DMS79 treated with DMSO at 0.1 percent for 48 hours (cell line): ENCODE measurements at regions not wholly inside any gene's neighbourhood (a gene's known extent, or its start where the extent isn't known, plus 50 kb on each side); places are given as distances from the start of the nearest gene placed in this dataset.
A peak's percentile ranks its signal among the peaks of the same experiment; 100 is the strongest.
"Not testable (repeated sequence)": the region's sequence is repeated elsewhere in the genome, so short reads cannot be mapped to it uniquely, and the experiment has no call there.

Experiments
- DNase-seq: peaks from one replicate; lab custom pipeline; 2025; lab: John Stamatoyannopoulos, UW

- DNase-seq = no peak
Measured at GRCh38 chr14:81584495-81584894, 50.8 kb upstream of the SEL1L start.

- DNase-seq = no peak
Measured at GRCh38 chr14:81589381-81590065, 55.9 kb upstream of the SEL1L start.

GRCh38 chr14:81591266-81591665, 57.6 kb upstream of the SEL1L start:
- no peak for DNase-seq

DNA sequence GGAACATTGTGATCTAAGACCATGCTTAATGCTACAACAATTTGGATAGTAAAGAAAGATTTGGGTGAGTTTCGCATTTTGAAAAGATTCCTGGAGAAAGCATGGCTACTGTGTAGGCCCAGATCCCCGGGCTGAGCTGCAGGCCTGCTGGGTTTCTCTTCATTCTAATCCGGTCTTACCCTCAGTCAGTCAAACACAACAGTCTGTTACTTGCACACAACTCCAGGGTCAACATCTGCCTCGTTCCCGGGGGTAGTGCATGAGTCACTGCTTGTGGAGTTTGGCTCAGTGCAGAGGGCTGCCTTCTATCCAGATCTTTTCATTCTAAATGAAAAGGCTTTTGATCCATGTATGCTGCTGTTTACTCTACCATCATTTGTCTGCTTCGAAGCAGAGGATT, 60.4 kb upstream of the SEL1L start:
- no peak for DNase-seq

DNA sequence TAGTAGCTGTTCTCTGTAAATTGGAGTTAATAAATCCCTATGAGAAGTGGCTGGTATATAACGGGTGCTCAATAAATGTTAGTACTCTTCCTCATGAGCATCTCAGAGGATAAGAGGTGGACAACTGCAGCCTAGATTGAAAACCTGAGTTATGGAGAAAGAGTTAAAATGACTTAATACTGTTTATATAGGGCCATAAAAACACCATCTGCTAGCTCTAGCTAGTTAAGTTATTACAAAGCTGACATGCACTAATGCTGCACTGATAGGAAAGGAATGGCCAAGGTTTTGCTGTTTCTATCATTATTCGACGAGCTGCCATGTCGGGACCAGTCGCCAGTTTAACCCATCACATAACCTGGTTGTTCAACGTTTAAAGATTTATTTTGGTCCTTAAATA, 72.0 kb upstream of the SEL1L start:
- no peak for DNase-seq

DNA sequence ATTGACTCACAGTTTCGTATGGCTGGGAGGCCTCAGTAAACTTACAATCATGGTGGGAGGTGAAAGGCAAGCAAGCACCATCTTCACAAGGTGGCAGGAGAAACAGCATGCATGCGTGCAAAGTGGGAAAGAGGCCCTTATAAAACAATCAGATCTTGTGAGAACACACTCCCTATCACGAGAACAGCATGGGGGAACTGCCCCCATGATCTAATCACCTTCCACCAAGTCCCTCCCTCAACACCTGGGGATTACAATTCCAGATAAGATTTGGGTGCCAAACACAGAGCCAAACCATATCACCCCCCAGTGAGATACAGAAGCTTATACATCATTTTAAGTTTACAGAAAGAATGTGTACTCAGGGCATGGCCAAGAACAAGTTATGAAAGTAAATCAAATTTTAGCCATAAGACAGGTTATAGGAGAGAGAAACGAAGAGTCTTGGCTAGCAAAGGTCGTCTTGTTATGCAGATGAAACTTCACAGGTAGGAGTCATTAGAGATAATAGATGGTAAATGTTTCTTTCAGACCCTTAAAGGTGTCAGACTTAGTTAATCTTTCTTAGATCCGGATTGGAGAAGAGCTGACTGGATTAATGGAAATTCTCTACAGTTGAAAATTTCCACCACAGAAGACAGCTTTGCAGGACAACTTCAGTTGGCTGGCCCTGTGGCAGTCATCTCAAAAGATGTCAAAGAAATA, 79.8 kb upstream of the SEL1L start:
- DNase-seq = no peak

GRCh38 chr14:81614302-81614701, 80.6 kb upstream of the SEL1L start:
- DNase-seq = not testable (repeated sequence)

GRCh38 chr14:81618695-81619094, 85.0 kb upstream of the SEL1L start:
- DNase-seq = no peak

DNA sequence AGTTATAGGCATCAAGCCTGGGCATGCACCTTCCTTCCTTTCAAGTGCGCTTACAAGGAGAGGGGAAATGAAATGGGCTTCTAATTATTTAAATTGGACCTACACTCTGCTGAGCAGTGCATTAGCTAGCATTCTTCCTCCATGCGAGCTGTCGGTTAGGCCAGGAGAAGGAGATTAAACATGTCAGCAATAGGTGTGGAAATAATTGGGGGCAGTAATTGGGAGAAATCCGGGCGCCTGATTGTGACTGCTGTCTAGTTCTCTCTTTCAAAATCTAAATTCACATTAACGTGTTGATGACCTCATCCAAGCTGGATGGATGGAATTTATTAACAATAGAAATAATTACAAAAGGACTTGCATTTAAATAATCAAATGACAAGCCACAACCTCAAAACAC, 86.2 kb upstream of the SEL1L start:
- no peak for DNase-seq

DNA sequence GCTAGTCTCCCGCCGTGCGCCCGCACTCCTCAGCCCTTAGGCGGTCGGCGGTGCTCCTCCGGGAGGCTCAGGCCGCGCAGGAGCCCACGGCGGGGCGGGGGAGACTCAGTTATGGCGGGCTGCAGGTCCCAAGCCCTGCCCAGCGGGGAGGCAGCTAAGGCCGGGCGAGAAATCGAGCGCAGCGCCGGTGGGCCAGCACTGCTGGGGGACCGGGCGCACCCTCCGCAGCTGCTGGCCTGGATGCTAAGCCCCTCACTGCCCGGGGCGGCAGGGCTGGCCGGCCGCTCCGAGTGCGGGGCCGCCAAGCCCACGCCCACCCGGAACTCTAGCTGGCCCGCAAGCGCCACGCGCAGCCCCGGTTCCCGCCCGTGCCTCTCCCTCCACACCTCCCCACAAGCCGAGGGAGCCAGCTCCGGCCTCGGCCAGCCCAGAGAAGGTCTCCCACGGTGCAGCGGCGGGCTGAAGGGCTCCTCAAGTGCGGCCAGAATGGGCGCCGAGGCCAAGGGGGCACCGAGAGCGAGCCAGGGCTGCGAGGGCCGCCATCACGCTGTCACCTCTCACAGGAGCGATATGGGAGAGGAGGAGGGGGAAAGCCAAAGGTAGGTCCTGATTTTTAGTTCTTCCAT, 90.2 kb upstream of the SEL1L start:
- not testable (repeated sequence) for DNase-seq

GRCh38 chr14:81625343-81625742, 91.7 kb upstream of the SEL1L start:
- DNase-seq = peak; percentile 87

DNA sequence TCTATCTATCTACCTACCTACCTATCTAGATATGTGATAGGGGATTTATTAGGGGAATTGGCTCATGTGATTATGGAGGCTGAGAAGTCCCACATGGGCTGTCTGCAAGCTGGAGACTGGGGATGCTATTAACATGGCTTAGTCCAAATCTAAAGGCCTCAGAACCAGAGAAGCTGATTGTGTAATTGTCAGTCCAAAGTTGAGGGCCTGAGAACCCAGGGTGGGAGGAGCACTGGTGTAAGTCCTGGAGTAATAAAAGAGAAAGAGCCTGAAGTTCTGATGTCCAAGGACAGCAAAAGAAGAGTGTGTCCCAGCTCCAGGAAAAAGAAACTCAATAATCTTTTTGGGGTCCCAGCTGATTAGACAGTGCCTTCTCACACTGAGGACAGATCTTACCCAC, 98.5 kb upstream of the SEL1L start:
- no peak for DNase-seq

GRCh38 chr14:81633496-81633895, 99.8 kb upstream of the SEL1L start:
- peak; percentile 20 for DNase-seq

DNA sequence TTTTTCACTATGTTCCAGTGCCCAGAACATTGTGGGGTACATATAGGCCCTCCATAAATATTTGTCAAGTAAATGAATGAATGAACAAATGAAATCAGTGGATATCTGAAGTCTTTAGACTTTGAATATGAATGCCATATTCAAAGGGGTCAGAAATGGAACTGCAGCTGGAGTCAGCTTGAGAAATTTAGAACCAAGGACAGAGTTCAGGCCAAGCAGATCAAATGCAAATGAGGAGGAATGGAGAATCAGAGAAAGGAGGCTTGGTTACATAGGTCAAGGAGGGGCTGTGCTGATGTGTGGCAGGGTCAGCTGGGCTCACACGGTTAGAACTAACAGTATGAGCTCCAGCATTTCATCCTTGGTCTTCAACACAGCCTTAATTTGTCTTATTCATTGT, 104.0 kb upstream of the SEL1L start:
- DNase-seq = no peak

DNA sequence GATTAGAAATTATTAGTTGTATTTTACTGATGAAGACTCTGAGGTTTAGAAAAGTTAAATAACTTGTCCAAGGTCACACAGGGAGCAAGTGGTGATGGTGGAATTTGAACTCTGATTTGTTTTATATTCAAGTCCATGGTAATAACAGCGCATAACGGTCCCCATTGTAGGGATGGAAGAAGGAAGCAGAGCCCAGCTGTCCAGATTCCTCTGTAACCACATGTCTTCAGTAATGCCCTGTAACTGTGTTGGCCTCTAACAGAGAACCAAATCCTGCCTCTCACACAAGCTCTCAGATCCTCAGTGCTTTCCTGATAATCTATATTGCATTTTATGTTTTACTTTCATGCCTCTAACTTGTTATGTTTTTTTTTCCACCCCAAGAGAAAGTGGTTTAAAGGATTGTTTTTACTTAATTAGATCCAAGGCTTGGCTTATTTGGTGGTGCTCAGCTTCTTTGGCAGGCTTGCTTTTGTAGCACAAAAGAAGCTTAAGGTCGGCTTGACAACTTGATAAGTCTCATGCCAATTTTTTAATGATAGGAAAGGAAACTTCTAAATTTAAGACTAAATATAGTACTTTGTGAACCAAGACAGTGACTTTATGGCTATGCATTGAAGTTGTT, 105.1 kb upstream of the SEL1L start:
- no peak for DNase-seq

- DNase-seq = no peak
Measured at GRCh38 chr14:81653626-81654025, 120.0 kb upstream of the SEL1L start.

DNA sequence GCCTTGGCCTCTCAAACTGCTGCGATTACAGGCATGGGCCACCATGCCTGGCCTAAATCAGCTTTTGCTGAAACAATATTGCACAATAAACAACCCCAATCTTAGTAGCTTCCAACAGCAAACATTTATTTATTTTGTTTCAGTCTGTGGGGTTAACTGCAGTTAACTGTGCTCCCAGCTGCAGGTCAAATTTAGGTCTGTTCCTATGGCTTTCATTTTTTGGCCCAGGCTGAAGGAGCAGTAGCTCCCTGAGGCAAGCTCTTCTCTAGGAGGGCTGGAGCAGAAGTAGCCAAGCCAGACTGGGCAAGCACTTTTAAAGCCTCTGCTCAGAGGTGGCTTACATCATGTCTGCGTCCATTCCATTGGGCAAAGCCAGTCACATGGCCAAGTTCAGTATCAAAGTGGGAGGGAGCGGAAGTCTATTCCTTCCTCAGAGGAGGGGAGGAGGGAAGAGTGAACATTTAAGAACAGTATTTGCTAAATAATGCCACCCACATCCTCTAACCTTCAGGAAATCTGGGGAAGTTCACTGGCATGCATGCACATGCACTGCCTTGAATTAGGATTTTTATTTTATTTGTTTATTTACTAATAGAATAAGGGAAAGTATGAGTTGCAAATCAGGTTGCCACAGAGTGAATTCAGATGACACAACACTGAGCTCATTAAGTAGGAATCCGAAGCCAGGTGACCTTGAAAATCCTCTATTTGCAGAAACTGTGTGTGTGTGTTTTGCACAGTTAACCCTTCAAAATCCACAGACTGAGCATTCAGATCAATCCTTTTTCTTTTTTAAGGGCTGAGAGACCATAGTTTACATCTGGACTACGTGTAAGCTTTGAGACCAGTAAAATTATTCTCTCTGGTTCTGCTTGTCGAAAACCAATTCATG, 122.0 kb upstream of the SEL1L start:
- DNase-seq = no peak

GRCh38 chr14:81656811-81657210, 123.2 kb upstream of the SEL1L start:
- no peak for DNase-seq

DNA sequence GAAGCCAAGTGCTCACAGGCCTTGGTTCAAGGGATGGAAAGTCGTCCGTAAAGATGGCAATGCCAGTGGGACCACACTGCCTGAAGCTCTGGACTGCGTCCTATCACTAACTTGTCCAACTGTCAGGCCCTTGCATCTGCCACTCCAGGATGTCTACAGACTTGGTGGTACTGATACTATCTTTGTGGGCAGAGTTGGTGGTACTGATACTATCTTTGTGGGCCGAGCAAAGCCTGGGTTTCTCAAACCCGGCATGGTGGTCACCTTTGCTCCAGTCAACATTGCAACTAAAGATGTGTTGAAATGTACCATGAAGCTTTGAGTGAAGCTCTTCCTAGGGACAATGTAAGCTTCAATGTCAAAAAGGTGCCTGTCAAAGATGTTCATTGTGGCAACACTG, 128.4 kb upstream of the SEL1L start:
- DNase-seq = no peak

DNA sequence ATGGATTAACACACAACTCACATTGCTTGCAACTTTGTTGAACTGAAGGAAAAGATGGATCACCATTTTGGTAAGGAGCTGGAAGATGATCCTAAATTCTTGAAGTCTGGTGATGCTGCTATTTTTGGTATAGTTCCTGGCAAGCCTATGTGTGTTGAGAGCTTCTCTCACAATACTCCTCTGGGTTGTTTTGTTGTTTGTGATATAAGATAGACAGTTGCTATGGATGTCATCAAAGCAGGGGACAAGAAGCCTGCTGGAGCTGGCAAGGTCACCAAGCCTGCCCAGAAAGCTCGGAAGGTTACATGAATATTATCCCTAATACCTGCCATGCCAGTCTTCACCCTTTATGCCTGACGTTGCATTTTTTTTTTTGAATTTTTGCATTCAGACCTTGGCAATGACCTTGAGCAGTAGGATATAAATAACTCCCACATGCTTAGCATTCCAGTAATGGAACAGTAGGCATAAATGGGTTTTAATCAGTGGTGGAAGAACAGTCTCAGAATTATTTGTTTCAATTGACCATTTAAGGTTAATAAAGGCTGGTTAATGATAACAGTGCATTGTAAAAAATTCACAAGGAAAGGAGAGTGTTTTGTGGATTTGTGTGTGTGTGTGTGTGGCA, 129.0 kb upstream of the SEL1L start:
- no peak for DNase-seq

DNA sequence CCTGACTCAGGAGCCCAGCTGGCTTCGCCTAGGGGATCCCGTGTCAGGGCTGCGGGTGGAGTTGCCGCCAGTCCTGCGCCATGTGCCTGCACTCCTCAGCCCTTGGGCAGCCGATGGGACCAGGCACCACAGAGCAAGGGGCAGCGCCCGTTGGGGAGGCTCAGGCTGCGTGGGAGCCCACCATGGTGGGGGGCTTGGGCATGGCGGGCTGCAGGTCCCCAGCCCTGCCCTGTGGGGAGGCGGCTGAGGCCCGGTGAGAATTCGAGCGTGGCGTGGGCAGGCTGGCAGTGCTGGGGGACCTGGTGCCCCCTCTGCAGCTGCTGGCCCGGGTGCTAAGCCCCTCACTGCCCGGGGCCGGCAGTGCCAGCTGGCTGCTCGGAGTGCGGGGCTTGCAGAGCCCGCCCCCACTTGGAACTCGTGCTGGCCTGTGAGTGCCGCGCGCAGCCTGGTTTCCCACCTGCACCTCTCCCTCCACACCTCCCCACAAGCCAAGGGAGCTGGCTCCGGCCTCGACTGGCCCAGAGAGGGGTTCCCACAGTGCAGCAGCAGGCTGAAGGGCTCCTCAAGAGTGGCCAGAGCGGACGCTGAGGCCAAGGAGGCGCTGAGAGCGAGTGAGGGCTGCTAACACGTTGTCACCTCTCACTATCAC, 135.1 kb upstream of the SEL1L start:
- DNase-seq = no peak
